ENCODE measurements at regions not wholly inside any gene's neighbourhood (a gene's known extent, or its start where the extent isn't known, plus 50 kb on each side); places are given as distances from the start of the nearest gene placed in this dataset.

DNA sequence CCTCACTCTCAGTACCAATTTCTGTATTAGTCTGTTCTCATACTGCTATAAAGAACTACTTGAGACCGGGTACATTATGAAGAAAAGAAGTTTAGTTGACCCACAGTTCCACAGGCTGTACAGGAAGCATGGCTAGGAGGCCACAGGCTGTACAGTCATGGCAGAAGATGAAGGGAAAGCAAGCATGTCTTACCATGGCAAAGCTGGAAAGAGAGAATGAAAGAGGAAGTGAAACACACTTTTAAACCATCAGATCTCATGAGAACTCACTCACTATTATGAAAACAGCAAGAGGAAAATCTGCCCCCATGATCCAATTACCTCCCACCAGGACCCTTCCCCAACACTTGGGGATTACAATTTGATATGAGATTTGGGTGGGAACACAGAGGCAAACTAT, 698.8 kb downstream of the CDH9 start:
- TF ChIP-seq, protein P1, sequence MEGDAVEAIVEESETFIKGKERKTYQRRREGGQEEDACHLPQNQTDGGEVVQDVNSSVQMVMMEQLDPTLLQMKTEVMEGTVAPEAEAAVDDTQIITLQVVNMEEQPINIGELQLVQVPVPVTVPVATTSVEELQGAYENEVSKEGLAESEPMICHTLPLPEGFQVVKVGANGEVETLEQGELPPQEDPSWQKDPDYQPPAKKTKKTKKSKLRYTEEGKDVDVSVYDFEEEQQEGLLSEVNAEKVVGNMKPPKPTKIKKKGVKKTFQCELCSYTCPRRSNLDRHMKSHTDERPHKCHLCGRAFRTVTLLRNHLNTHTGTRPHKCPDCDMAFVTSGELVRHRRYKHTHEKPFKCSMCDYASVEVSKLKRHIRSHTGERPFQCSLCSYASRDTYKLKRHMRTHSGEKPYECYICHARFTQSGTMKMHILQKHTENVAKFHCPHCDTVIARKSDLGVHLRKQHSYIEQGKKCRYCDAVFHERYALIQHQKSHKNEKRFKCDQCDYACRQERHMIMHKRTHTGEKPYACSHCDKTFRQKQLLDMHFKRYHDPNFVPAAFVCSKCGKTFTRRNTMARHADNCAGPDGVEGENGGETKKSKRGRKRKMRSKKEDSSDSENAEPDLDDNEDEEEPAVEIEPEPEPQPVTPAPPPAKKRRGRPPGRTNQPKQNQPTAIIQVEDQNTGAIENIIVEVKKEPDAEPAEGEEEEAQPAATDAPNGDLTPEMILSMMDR (IDR thresholded peaks at IDR 0.05; ENCODE audit: insufficient read depth, low read depth, low read length) = no peak
- TF ChIP-seq EZH2 (IDR thresholded peaks at IDR 0.05; ENCODE audit: insufficient read depth, low read length) = no peak

Measured in astrocyte (in vitro differentiated cells and primary cell).